ENCODE measurements at regions not wholly inside any gene's neighbourhood (a gene's known extent, or its start where the extent isn't known, plus 50 kb on each side); places are given as distances from the start of the nearest gene placed in this dataset.

DNA sequence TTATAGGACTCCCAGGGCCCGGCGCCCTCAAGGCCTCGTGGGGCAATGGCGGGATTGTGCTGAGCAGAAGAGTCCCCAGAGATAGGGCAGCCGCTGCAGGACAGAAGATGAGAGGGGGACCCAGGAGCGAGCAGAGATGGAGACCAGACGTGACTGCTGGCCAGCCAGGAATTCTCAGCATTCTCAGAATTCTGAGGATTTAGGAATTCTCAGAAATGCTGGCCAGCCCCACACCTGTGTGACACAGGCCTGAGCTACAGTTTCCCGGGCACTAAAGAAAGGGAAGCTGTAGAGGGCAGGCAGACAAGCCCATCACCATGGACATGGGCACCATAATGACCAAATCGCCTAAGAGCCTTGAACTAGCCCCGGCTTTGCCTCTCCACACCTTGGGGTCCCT, 186.2 kb upstream of the CDH4 start:
- no peak for TF ChIP-seq POLR2AphosphoS5 (IDR thresholded peaks at IDR 0.05; ENCODE audit: low read depth, low read length)
- TF ChIP-seq, protein P1, sequence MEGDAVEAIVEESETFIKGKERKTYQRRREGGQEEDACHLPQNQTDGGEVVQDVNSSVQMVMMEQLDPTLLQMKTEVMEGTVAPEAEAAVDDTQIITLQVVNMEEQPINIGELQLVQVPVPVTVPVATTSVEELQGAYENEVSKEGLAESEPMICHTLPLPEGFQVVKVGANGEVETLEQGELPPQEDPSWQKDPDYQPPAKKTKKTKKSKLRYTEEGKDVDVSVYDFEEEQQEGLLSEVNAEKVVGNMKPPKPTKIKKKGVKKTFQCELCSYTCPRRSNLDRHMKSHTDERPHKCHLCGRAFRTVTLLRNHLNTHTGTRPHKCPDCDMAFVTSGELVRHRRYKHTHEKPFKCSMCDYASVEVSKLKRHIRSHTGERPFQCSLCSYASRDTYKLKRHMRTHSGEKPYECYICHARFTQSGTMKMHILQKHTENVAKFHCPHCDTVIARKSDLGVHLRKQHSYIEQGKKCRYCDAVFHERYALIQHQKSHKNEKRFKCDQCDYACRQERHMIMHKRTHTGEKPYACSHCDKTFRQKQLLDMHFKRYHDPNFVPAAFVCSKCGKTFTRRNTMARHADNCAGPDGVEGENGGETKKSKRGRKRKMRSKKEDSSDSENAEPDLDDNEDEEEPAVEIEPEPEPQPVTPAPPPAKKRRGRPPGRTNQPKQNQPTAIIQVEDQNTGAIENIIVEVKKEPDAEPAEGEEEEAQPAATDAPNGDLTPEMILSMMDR (IDR thresholded peaks at IDR 0.05) = no peak
- TF ChIP-seq, protein P2, sequence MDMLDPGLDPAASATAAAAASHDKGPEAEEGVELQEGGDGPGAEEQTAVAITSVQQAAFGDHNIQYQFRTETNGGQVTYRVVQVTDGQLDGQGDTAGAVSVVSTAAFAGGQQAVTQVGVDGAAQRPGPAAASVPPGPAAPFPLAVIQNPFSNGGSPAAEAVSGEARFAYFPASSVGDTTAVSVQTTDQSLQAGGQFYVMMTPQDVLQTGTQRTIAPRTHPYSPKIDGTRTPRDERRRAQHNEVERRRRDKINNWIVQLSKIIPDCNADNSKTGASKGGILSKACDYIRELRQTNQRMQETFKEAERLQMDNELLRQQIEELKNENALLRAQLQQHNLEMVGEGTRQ (IDR thresholded peaks at IDR 0.05; ENCODE audit: borderline replicate concordance, low read depth, low read length) = no peak
- TF ChIP-seq EZH2phosphoT487 (IDR thresholded peaks at IDR 0.05; ENCODE audit: borderline replicate concordance, low read depth) = no peak
- TF ChIP-seq, protein P3, sequence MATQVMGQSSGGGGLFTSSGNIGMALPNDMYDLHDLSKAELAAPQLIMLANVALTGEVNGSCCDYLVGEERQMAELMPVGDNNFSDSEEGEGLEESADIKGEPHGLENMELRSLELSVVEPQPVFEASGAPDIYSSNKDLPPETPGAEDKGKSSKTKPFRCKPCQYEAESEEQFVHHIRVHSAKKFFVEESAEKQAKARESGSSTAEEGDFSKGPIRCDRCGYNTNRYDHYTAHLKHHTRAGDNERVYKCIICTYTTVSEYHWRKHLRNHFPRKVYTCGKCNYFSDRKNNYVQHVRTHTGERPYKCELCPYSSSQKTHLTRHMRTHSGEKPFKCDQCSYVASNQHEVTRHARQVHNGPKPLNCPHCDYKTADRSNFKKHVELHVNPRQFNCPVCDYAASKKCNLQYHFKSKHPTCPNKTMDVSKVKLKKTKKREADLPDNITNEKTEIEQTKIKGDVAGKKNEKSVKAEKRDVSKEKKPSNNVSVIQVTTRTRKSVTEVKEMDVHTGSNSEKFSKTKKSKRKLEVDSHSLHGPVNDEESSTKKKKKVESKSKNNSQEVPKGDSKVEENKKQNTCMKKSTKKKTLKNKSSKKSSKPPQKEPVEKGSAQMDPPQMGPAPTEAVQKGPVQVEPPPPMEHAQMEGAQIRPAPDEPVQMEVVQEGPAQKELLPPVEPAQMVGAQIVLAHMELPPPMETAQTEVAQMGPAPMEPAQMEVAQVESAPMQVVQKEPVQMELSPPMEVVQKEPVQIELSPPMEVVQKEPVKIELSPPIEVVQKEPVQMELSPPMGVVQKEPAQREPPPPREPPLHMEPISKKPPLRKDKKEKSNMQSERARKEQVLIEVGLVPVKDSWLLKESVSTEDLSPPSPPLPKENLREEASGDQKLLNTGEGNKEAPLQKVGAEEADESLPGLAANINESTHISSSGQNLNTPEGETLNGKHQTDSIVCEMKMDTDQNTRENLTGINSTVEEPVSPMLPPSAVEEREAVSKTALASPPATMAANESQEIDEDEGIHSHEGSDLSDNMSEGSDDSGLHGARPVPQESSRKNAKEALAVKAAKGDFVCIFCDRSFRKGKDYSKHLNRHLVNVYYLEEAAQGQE (IDR thresholded peaks at IDR 0.05; ENCODE audit: low read depth, low read length) = no peak
- TF ChIP-seq CHD2 (IDR thresholded peaks at IDR 0.05; ENCODE audit: low read length, partially characterized antibody) = no peak
- no peak for TF ChIP-seq RFX5 (IDR thresholded peaks at IDR 0.05; ENCODE audit: low read length)
- TF ChIP-seq TEAD4 (IDR thresholded peaks at IDR 0.05; ENCODE audit: borderline replicate concordance, insufficient read depth) = no peak

Data from SK-N-SH (cell line).